Psoas muscle (tissue), 7 donors: ENCODE measurements at regions not wholly inside any gene's neighbourhood (a gene's known extent, or its start where the extent isn't known, plus 50 kb on each side); places are given as distances from the start of the nearest gene placed in this dataset.

Experiments
- ATAC-seq, 4 donors: fragments of 200-7000 bp; cut with Tn5 transposase; one replicate each; pipeline ENCODE4 v1.9.1; 2020; ENCODE audit warnings: moderate library complexity in 3 of 4, mild to moderate bottlenecking in 2 of 4
- DNase-seq, 2 donors: peaks; one replicate each; pipeline ENCODE4 v3.0.0-alpha.2; 2020
- H3K27ac ChIP-seq: fragments of 200-600 bp; one replicate; pipeline ENCODE4 v1.8.0; 2022
- H3K27me3 ChIP-seq, 3 donors: fragments of 200-600 bp in 1 of 3; one replicate each; pipeline versions ENCODE4 v1.6.1 to v1.8.0; 2013 to 2022; ENCODE audit warnings: low read length in 2 of 3, mild to moderate bottlenecking in 2 of 3, moderate library complexity in 1 of 3; ENCODE audit not compliant: insufficient read depth in 3 of 3
- H3K36me3 ChIP-seq, 2 donors: fragments of 200-600 bp in 1 of 2; one replicate each; pipeline versions ENCODE4 v1.6.1 to v1.8.0; 2013 to 2022; ENCODE audit warnings: low read depth in 1 of 2, mild to moderate bottlenecking in 1 of 2, moderate library complexity in 1 of 2; ENCODE audit not compliant: insufficient read depth in 1 of 2
- H3K4me1 ChIP-seq: fragments of 200-600 bp; one replicate; pipeline ENCODE4 v1.8.0; 2022
- H3K4me3 ChIP-seq: fragments of 200-600 bp; one replicate; pipeline ENCODE4 v1.8.0; 2022; ENCODE audit warnings: mild to moderate bottlenecking
- H3K9me3 ChIP-seq: fragments of 200-600 bp; one replicate; pipeline ENCODE4 v1.8.0; 2022
- CTCF ChIP-seq: fragments of 200-600 bp; IDR thresholded peaks from one replicate; pipeline ENCODE4 v1.8.0; 2022; ENCODE audit warnings: antibody characterized with exemption
- WGBS, 3 donors: extraction: QIAGEN DNeasy Blood & Tissue Kit; methylation state at CpG; one replicate each; pipeline versions ENCODE4 v1.1.6 to v1.1.7; 2013; 5-methylcytosine and 5-hydroxymethylcytosine counted together
- intact Hi-C, 2 donors: fragments of 100-400 bp; cut with DNase I; formaldehyde crosslinking; loops; one replicate each; pipeline versions ENCODE4 v1.11.0 to v1.14.2; 2022
- donor health status: healthy with polysubstance abuse.
- donor health status: DM: no; HTN: no; CAD: no; lungs with moderate emphysema.
- donor health status: Bipolar disorder and iron deficiency.
- donor health status: healthy.
- donor health status: DM: yes; HTN: yes; CAD: no.
- donor health status: DM: no; HTN: no; CAD: no.
- donor health status: DM: yes; HTN: yes; CAD: no.

- no peak for ATAC-seq
- 88 to 90% (median 88%) methylated on average over 3 of the region's 3 CpGs for WGBS, 3 donors
- intact Hi-C loops = no loop called here
Measured at GRCh38 chr21:40997831-40998230, 150.9 kb upstream of the DSCAM start.

GRCh38 chr21:41000838-41001237 is 153.9 kb upstream of the DSCAM start:
- Histone ChIP-seq H3K27ac (no peak overlapping the region), H3K4me3 (no peak overlapping the region), H3K36me3 (no peaks in the 10 kb centered on the region), H3K27me3 (no peaks in the 10 kb centered on the region), H3K4me1 (no peaks in the 10 kb centered on the region), H3K9me3 (peaks cover 7% of the 10 kb centered on the region)
- intact Hi-C loops = no loop called here
- no peak for TF ChIP-seq CTCF
- WGBS, 3 donors = 95 to 100% (median 97%) methylated on average over 1 of the region's 1 CpG
- DNase-seq = no peak
- ATAC-seq = no peak

More at GRCh38 chr21:40997831-40998230, 150.9 kb upstream of the DSCAM start:
- H3K4me3 ChIP-seq = no peak overlapping the region
- H3K27ac ChIP-seq = no peak overlapping the region
- H3K9me3 ChIP-seq = peaks cover 7% of the 10 kb centered on the region
- H3K4me1 ChIP-seq = no peaks in the 10 kb centered on the region
- H3K27me3 ChIP-seq = no peaks in the 10 kb centered on the region
- DNase-seq = no peak
- no peaks in the 10 kb centered on the region for H3K36me3 ChIP-seq
- no peak for TF ChIP-seq CTCF

- Histone ChIP-seq H3K27me3 (no peaks in the 10 kb centered on the region), H3K36me3 (no peaks in the 10 kb centered on the region), H3K9me3 (no peaks in the 10 kb centered on the region), H3K4me1 (no peaks in the 10 kb centered on the region), H3K4me3 (no peak overlapping the region), H3K27ac (no peak overlapping the region)
- WGBS, 3 donors = 79 to 83% (median 83%) methylated on average over 6 of the region's 6 CpGs
- intact Hi-C loops = no loop called here
- DNase-seq (no peak), ATAC-seq (no peak)
- TF ChIP-seq CTCF = no peak
Measured at GRCh38 chr21:41006636-41007035, 159.7 kb upstream of the DSCAM start.

GRCh38 chr21:41008351-41008750 is 159.6 kb upstream of the BACE2 start:
- DNase-seq = no peak
- Histone ChIP-seq H3K4me1 (no peaks in the 10 kb centered on the region), H3K27me3 (no peaks in the 10 kb centered on the region), H3K27ac (no peak overlapping the region), H3K4me3 (no peak overlapping the region), H3K9me3 (no peaks in the 10 kb centered on the region), H3K36me3 (no peaks in the 10 kb centered on the region)
- no peak for ATAC-seq
- WGBS, 3 donors = 83 to 92% (median 91%) methylated on average over 6 of the region's 6 CpGs
- TF ChIP-seq CTCF = no peak
- intact Hi-C loops = no loop called here

GRCh38 chr21:41008974-41009373 is 159.0 kb upstream of the BACE2 start:
- Histone ChIP-seq H3K27me3 (no peaks in the 10 kb centered on the region), H3K4me1 (no peaks in the 10 kb centered on the region), H3K9me3 (no peaks in the 10 kb centered on the region), H3K27ac (no peak overlapping the region), H3K4me3 (no peak overlapping the region), H3K36me3 (no peaks in the 10 kb centered on the region)
- no peak for TF ChIP-seq CTCF
- 72 to 86% (median 80%) methylated on average over 9 of the region's 9 CpGs for WGBS, 3 donors
- DNase-seq (no peak), ATAC-seq (no peak)
- intact Hi-C loops = no loop called here
